ENCODE measurements at regions not wholly inside any gene's neighbourhood (a gene's known extent, or its start where the extent isn't known, plus 50 kb on each side); places are given as distances from the start of the nearest gene placed in this dataset.

DNA sequence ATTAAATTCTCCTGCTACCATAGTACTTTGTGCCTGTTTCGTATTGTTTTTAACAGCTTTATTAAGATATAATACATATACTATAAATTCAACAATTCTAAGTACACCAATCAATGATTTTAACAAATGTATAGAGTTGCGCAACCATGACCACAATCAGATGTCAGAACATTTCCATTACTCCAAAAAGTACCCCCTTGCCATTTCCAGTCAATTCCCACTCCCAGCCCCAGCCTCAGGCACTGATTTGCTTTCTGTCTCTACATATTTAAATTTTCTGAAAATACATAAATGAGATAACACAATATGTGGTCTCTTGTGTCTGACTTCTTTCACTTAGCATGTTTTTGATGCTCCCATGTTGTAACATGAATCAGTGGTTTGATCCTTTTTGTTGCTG is 193.9 kb downstream of the FIGN start:
- no peak for DNase-seq

DNA sequence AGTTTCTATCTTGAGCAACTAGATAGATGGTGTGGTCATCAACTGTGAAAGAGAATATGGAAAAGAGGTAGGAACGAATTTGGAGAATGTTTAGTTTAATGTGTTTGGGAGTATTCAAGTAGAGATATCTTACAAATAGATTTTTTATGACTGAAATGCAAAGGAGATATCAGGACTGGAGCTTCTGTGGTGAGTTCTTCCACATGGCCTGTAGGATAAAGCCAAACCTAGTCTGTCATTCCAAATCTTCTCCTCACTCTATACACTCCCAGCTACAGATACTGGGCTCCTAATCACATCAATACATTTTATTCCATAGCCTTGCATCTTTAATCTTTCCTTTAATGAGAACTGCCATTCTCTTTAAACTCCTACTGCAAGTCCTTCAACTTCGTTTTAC is 194.3 kb downstream of the FIGN start:
- no peak for DNase-seq

DNA sequence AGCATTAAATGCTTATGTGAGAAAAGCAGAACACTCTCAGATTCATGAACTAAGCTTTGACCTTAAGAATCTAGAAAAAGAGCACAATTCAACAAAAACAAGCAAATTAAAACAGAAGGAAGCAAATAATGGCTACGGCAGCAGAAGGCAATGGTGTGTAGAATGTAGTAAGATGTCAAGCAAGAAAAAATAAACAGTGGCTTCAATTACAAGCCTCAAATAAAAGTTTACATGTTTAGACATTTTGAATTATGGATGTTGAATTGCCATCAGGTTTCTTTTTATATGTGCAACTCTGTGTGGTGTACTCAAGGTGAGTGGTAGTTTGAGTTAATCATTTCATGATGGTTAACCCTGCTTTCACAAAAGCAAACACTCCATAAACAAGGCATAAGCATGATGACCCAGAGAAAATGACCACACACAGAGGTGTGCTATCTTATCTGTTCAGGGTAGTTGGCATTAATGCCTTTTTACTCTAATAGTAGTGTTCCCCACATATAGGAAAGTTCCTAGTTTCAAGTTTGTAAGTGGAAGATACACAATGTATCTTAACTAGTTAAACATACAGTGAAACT is 207.1 kb downstream of the FIGN start:
- DNase-seq = no peak

DNA sequence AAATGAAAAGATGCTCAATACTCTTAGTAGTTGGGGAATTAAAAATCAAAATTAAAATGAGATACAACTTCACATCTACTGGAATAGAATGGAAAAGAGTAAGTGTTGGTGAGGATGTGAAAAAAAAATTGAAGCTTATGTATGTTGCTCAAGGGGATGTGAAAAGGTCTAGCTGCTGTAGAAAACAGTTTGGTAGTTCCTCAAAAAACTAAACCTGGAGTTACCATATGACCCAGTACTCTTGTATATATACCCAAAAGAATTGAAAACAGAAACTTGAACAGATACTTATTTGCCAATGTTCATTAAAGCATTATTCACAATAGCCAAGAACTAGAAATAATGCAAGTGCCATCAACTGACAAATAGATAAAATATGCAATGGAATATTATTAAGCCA is 208.4 kb downstream of the FIGN start:
- no peak for DNase-seq

DNA sequence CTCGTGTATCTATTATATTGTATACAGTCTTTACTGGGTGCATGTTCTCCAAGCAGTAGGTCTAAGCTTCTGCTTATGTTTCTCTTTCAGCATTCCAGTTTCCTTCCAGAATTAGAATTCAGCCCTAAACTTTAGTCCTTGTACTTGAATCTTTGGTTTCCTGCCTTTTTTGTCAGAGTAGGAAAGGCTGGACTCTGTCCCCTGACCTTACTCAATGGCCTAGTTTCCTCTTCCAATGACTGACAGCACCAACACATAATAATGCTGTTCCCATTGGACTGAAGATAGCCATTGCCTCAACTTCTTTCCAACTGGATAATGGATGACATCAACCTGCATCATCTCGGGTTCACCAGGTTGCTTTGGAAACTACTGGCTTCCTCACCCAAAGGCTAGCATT is 217.0 kb downstream of the FIGN start:
- DNase-seq = no peak

DNA sequence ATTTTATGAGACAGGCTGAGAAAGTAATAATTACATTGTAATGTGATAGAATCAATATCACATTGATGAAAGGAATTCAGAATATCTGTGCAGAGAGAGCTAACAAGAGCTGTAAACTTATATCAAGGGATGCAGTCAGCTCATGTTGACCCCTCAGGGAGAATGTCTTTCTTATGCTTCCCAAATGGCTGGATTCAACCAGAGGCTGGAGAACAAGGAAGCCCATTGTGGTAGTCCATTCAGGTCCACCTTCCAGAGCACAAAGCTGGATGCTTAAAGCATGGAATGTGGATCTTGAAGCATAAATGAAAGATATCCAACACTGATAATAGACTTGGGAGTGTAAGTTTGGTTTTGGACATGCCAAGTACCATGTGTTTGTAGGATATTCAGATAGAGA is 220.0 kb downstream of the FIGN start:
- no peak for DNase-seq

DNA sequence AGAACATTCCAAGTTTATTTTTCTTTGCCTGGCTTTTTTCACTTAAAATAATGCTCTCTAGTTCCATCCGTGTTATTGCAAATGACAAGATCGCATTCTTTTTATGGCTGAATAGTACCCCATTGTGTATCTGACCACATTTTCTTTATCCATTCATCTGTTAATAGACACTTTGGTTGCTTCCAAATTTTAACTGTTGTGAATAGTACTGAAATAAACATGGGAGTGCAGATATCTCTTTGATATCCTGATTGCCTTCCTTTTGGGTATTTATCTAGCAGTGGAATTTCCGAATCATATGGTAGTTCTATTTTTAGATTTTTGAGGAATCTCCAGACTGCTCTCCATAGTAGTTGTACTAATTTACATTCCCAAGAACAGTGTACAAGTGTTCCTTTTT is 230.5 kb downstream of the FIGN start:
- DNase-seq = no peak

DNA sequence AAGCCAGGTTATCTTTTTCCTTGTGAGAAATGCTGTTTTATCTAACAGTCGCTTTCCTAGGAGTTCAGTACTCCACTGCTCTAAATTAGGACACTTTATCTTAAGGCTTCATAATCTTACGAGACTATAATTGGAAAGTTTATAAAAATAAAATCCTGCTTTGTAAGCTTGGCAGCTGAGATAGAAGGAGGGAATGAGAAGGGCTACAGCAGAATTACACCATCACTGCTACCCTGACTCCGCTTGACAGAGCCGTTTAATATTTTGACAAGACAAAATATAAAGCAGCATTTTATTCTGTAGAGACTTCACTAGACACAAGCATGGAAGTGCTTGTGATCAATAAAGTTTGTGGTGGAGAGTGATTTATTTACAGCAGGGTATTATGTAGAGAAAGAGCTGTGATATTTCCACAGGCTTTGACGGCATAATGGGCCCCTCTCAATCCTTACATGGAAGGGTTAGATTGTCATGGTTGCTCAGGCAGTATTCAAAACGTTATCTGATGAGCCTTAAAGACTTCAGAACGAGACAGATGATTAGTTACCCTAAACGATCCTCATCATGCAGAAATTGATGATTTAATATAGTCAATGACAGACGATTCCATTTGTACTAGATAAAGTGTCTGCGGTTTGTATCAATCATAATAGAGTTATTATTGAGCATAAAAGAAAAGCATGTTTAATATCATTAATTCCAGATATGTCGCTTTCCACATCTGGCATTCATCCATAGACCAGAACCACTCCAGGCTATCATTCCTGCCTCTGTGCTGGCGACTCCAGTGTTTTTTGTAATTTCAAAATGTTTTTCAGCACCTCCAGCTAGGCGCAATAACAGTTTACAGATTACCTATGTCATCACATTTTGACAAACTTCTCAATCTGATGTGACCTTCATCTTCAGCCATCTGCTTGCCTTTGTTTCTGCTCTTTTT is 242.2 kb downstream of the FIGN start:
- no peak for DNase-seq

DNA sequence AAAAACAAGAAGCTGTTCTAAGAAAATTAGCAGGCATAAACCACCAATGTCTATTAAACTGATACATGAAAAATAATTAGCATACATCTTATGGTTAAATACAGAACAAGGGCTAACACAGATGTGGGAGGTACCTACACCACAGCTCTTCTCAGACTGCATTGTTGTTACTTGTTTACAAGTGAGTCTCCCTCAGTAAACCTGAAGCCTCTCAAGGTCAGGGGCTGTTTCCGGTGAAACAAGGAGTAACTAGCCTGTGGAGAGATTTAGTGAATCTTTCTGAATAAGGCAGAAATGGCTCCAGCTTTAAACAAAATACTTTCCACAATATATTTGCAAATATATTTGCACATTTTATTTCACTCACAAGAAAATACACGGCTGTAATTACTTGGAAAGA is 244.0 kb downstream of the FIGN start:
- DNase-seq = no peak

DNA sequence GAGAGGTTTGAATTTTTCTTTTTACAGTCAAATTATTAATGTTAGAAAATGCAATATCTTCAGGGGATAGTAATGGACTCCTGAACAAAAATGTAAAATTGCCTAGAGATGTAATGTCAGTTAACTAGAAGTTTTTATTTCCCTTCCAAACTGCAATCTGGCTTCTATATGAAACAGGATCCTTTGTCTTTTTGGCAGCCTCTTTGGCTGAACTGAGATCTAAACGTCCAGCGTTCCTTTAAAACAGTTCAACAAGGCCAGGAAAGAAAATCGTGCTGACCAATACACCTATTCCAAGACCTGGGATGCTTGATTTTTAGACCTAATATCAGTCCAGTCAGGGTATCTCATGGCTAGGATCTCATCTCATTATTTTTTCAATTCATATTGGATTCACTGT is 245.5 kb downstream of the FIGN start:
- DNase-seq = no peak

DNA sequence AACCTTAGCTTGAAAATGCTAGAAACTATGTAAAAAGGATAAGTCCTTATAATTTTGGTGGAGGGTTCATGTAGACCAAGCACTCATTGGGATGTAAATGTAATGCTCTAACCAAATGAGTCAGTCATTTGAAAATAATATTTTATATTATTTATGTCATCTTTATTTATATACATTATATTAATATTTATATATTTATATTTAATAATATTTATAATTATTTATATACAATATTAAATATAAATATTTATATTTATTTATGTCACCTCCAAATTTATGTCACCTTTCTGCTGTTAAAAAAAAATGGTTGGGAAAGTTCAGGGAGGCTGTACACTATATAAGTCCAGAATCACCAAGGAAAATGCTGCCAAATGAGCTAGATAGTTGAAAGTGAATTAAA is 254.3 kb downstream of the FIGN start:
- DNase-seq = no peak

DNA sequence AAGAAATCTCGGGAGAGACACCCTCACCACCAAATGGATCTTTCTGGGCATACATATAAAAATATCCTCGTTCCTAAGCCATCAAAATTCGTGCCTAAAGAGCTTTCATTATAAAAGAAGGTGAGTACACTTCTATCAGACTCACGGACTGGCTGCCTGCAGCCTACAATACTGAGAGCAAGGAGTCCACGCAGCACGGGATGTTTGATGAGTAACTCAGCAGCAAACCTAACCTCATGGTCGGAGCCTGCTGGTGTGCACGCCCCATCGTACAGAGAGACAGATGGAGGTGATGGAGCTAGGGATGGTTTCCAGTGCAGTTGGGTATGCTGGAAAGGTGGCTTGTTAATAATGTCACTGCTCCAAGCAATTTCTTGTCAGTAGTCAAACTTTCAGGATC is 256.2 kb downstream of the FIGN start:
- DNase-seq = no peak

DNA sequence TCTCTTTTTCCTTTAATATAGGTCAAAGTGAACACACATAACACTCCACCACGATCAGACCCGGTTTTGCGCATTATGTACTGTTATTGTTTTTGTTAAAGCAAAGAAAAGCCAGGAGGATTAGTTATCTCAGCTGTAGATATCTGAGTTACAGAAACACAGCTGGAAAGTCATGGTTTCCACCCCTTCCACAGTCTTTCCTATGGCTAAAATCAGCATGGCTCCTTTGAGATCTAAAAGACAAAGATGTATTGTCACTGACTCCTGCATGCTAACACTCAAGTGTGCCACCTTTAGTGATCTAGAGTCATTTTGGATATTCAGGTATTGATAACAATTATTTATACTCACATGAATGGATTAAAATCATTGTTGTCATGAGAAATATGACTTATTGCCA is 260.0 kb downstream of the FIGN start:
- DNase-seq = no peak

DNA sequence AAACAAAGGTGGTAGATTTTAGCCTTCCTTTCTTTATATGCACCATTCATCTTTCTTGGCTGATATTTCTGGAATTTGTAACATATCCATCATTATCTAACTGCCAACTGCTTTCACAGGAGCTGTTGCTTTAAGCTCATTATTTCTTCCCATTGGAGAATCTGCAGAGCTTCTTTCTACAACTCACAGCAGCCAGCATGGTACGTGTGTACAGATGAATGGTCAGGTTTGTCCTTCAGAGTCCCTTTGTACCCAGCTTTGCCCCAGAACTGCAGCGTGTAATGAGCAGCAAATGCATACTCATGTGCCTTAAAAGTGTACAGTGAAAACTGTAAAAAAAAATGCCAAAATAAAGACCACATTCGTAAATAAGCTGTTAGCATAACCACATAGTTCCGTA is 260.9 kb downstream of the FIGN start:
- DNase-seq = no peak

DNA sequence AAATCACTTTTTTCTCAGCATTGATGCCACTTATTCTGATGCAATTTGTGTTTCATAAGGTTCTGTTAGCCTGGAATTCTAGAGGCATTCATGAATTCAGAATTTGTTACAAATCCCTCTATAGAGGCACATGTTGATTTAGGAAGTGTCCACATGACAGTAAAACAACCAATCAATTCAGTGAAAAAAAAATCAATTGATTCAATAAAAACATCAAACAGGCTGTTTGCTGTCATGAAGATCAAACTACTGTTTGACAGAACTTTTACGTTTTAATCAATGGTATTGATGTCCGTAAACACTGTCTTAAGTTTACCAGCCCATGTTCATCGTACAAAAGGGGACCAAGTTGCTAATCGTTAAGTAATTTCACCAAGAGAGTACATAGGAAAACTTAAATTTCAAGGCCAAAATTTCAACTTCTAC is 261.5 kb downstream of the FIGN start:
- no peak for DNase-seq

DNA sequence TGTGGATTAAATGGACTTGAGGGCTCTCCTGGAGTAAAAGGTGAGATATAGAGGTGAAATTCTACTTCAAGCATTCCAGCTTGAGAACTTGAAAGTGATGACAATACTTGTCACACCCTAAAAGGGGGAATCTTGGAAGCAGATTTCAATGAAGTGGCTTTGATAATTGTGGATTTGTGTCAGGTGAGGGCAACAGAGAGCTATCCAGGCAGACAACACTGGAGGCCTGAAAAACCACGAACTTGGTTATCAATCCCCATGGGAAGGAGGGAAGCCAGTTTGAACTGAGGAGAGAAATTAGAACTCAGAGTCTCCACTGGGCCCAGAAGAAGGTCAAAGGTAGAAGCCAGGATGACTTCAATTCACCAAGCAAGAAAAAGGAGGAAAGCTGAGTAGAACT is 263.9 kb downstream of the FIGN start:
- DNase-seq = no peak

DNA sequence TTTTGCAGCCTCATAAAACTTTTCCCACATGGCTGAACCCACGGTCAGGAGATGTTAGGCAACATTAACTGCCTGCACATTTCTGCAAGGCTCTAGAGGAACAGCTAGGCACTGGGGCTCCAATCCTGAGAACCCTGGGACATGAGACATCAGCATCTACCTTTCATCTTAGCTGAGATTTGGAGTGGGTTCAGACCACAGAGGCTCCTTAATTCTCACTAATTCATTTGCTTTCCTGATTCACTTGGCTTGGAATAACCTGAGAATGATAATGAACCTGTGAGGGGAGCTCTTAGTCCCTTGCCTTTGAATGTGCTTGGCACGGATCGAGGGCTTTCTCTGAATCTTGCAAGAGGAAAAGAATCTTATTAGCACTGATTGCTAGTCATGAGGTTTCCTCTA is 266.2 kb downstream of the FIGN start:
- no peak for DNase-seq

DNA sequence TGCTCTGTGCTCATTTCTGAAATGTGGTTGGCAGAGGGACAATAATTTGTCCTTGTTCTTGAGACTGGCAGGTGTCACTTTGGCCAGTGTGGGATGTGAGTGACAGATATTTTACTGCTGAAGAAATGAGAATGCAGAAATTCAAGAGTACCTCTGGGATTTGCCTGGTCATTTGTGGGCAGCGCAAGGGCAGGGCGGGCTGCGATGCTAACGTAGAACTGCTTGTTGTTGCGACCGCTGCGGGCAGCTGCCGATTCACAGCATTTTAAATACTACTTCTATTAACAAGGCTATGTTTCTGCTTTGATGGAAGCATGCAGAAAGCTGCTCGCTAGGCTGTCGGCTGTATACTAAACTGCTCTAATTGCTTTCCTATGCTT is 268.6 kb downstream of the FIGN start:
- no peak for DNase-seq

DNA sequence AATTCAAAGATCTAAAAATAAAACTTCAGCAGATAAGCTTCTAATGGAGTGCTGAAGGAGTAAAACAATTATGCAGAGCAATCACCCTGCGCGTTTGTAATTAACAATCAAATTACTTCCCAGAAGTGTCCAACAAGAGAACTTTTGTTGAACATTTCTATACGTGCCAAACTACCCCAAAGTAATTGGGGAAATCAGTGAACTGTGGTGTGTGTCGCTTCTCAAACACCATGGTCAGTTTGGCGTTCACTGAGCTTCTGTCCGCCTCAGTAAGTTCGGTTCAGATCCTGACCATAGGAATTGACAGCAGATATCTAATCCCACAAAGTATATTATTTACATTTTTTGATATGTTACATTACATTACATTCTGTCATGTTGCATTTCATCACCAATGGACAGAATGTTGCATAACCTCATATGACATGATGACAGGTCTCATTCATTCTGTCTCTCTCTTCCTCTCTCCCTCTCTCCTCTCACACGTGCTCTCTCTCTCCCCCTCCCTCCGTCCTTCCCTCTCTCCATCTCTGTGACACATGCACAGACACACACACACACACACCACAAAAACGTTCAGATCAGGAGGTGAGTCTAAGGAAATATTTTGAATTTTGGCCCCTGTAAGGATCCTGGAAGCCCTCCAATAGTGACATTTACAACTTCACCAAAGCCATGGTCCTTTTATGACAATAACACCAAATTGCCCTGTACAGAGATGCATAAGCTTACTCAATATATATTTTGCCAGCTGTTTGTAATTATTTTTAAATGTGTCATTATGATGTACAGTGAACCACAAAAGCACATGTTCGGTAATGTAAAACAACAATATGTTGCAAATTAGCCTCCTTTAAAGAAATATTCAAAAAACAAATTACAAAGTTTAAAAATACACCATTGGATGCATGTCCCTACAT is 269.2 kb downstream of the FIGN start:
- no peak for DNase-seq

DNA sequence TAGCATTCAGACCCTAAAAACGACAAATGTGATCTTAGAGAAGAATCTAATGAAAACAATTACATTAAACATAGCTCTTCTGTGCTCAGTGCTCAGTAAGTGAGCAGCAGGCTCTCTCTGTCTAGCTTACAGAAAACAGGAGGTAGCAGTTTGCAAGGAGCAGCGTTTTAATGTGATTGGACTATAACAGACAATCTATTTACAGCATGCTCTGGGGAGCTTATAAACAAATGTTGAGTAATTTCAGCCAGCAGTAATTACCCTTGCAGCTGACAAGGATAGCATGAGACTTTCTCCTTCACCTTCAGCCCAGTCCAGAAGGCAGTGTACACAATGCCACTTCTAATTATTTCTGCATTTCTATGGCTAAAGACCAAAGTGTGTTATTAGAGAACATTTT is 270.4 kb downstream of the FIGN start:
- no peak for DNase-seq

DNA sequence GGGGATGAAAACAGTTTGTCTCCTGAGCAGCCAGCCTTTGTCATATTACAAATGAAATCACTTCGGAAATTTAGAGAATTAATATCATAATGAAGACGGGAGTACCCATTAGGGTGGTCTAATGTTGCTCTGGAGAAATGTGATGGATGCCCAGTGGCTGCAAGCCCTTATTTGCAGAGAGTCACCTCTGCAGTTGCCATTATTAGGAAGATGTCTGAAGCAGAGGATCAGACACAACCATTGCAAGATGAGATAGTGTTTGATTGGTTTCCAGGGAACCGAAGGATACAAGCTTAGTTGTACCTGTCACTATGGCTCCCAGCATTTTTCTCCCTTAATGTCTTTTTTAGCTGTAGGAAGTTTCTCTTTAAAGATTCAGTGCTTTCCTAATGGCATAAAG is 272.4 kb downstream of the FIGN start:
- no peak for DNase-seq

DNA sequence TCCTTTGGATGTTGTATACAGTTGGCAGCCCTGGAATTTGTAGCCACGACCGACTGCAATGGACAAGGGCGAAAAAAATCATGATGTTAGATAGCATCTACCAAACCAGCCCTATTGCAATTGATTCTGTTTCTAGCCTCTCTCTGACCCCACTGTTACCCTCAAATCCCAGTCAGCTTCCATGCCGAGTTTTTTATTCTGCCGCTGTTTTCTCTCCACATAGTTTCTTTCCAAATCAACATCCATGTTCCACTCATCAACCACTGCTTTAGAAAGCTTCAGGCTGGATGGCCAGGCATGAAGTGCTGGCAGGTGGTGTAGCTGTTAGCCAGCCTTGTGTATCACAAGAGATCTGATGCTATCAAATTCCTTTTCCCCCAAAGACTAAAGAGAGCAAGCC is 272.8 kb downstream of the FIGN start:
- no peak for DNase-seq

DNA sequence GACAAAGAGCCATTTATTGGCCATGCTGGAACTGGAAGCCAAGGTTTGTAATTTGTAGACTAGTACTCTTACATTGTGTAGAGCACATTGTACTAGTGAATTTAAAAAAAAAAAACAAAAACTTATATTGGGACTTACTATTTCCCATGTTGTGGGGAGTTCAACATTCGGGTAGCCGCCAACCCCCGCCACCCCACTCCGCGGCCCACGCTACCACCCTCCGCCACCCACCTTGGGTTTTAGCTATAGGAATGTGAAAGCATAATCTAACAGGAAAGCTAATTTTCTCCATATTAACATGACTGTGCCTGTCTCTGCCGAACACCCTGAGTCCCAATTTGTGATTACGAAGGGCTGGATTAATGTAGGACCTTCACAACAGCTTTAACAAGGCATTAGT is 275.8 kb downstream of the FIGN start:
- DNase-seq = no peak

All from hematopoietic multipotent progenitor cell treated with erythropoietin and hydrocortisone succinate and interleukin-3 and kit ligand, for 4 days (in vitro differentiated cells).